SJCRH30 (cell line): ENCODE measurements at regions not wholly inside any gene's neighbourhood (a gene's known extent, or its start where the extent isn't known, plus 50 kb on each side); places are given as distances from the start of the nearest gene placed in this dataset.
A peak's percentile ranks its signal among the peaks of the same experiment; 100 is the strongest.
"Not testable (repeated sequence)": the region's sequence is repeated elsewhere in the genome, so short reads cannot be mapped to it uniquely, and the experiment has no call there.

Experiments
- DNase-seq, 2 experiments: peaks; one replicate each; pipeline ENCODE4 v3.0.0-alpha.2; 2015 to 2020
- H3K27ac ChIP-seq: fragments of 250-450 bp; sonication (Bioruptor Pico); 2 replicates; pipeline ENCODE4 v1.5.1; 2020; ENCODE audit warnings: mild to moderate bottlenecking, moderate library complexity
- H3K27me3 ChIP-seq: fragments of 250-450 bp; sonication (Bioruptor Pico); 2 replicates; pipeline ENCODE4 v1.5.1; 2020; ENCODE audit warnings: mild to moderate bottlenecking, moderate library complexity
- H3K36me3 ChIP-seq: fragments of 250-450 bp; sonication (Bioruptor Pico); 2 replicates; pipeline ENCODE4 v1.5.1; 2020; ENCODE audit warnings: mild to moderate bottlenecking, moderate library complexity
- H3K4me1 ChIP-seq: fragments of 250-450 bp; sonication (Bioruptor Pico); 2 replicates; pipeline ENCODE4 v1.5.1; 2020; ENCODE audit warnings: mild to moderate bottlenecking, moderate library complexity
- H3K4me3 ChIP-seq: fragments of 250-450 bp; sonication (Bioruptor Pico); 2 replicates; pipeline ENCODE4 v1.5.1; 2020; ENCODE audit warnings: mild to moderate bottlenecking, moderate library complexity
- H3K9me3 ChIP-seq: fragments of 250-450 bp; sonication (Bioruptor Pico); replicated peaks from 2 replicates; pipeline ENCODE4 v1.5.1; 2020; ENCODE audit warnings: mild to moderate bottlenecking, moderate library complexity

GRCh38 chr2:17460371-17461086 is 57.7 kb downstream of the RAD51AP2 start:
- H3K4me1 ChIP-seq = no peaks in the 10 kb centered on the region
- H3K36me3 ChIP-seq = no peaks in the 10 kb centered on the region
- DNase-seq = no peak
- no peak overlapping the region for H3K27ac ChIP-seq
- no peak overlapping the region for H3K4me3 ChIP-seq
- H3K27me3 ChIP-seq = no peaks in the 10 kb centered on the region
- no peaks in the 10 kb centered on the region for H3K9me3 ChIP-seq

GRCh38 chr2:17455343-17455742 is 62.9 kb downstream of the RAD51AP2 start:
- Histone ChIP-seq H3K4me1 (no peaks in the 10 kb centered on the region), H3K27me3 (no peaks in the 10 kb centered on the region), H3K4me3 (no peak overlapping the region), H3K27ac (no peak overlapping the region), H3K9me3 (no peaks in the 10 kb centered on the region), H3K36me3 (no peaks in the 10 kb centered on the region)
- DNase-seq = no peak

- DNase-seq = peak; percentile 37 to 55
- not testable (repeated sequence) for H3K27me3 ChIP-seq, H3K27ac ChIP-seq, H3K36me3 ChIP-seq, H3K4me1 ChIP-seq, H3K9me3 ChIP-seq, H3K4me3 ChIP-seq
Measured at GRCh38 chr2:17446191-17446590, 72.0 kb downstream of the RAD51AP2 start.

- Histone ChIP-seq H3K9me3 (no peaks in the 10 kb centered on the region), H3K27ac (no peak overlapping the region), H3K27me3 (no peaks in the 10 kb centered on the region; the same call in 1 of the 2 replicates), H3K36me3 (no peaks in the 10 kb centered on the region), H3K4me3 (no peak overlapping the region), H3K4me1 (peaks cover 5% of the 10 kb centered on the region; the same call in 1 of the 2 replicates)
- peak in 1 of 2 experiments; percentile 15 for DNase-seq
Measured at GRCh38 chr2:17445744-17446143, 72.5 kb downstream of the RAD51AP2 start.

- Histone ChIP-seq H3K36me3 (no peaks in the 10 kb centered on the region), H3K4me1 (peaks cover 5% of the 10 kb centered on the region; the same call in 1 of the 2 replicates), H3K9me3 (no peaks in the 10 kb centered on the region), H3K27me3 (no peaks in the 10 kb centered on the region; the same call in 1 of the 2 replicates), H3K4me3 (no peak overlapping the region), H3K27ac (no peak overlapping the region)
- DNase-seq = peak; percentile 6 to 24
Measured at GRCh38 chr2:17442334-17442733, 75.9 kb downstream of the RAD51AP2 start.

- H3K4me3 ChIP-seq = no peak overlapping the region
- peaks cover 5% of the 10 kb centered on the region; the same call in 1 of the 2 replicates for H3K4me1 ChIP-seq
- no peaks in the 10 kb centered on the region; the same call in 1 of the 2 replicates for H3K27me3 ChIP-seq
- no peak overlapping the region for H3K27ac ChIP-seq
- no peak for DNase-seq
- no peaks in the 10 kb centered on the region for H3K9me3 ChIP-seq
- H3K36me3 ChIP-seq = no peaks in the 10 kb centered on the region
Measured at GRCh38 chr2:17441790-17442189, 76.5 kb downstream of the RAD51AP2 start.

GRCh38 chr2:17441055-17441771 is 77.0 kb downstream of the RAD51AP2 start:
- H3K27ac ChIP-seq = no peak overlapping the region
- H3K9me3 ChIP-seq = no peaks in the 10 kb centered on the region
- no peaks in the 10 kb centered on the region; the same call in 1 of the 2 replicates for H3K27me3 ChIP-seq
- H3K4me3 ChIP-seq = no peak overlapping the region
- H3K36me3 ChIP-seq = no peaks in the 10 kb centered on the region
- peaks cover 3% of the 10 kb centered on the region; the same call in 1 of the 2 replicates for H3K4me1 ChIP-seq
- peak; percentile 2 to 8 for DNase-seq

- H3K4me1 ChIP-seq = no peaks in the 10 kb centered on the region
- H3K4me3 ChIP-seq = no peak overlapping the region
- H3K27ac ChIP-seq = no peak overlapping the region
- no peaks in the 10 kb centered on the region for H3K36me3 ChIP-seq
- H3K9me3 ChIP-seq = no peaks in the 10 kb centered on the region
- no peak for DNase-seq
- H3K27me3 ChIP-seq = no peaks in the 10 kb centered on the region
Measured at GRCh38 chr2:17430326-17430725, 87.9 kb downstream of the RAD51AP2 start.

- DNase-seq = no peak
- no peaks in the 10 kb centered on the region for H3K27me3 ChIP-seq
- H3K9me3 ChIP-seq = no peaks in the 10 kb centered on the region
- H3K36me3 ChIP-seq = no peaks in the 10 kb centered on the region
- H3K27ac ChIP-seq = no peak overlapping the region
- no peaks in the 10 kb centered on the region for H3K4me1 ChIP-seq
- H3K4me3 ChIP-seq = no peak overlapping the region
Measured at GRCh38 chr2:17429130-17429529, 89.1 kb downstream of the RAD51AP2 start.

- H3K9me3 ChIP-seq = no peaks in the 10 kb centered on the region
Measured at GRCh38 chr2:17427401-17427800, 90.8 kb downstream of the RAD51AP2 start.

GRCh38 chr2:17426743-17427142 is 91.5 kb downstream of the RAD51AP2 start:
- no peak for DNase-seq
- H3K27me3 ChIP-seq = no peaks in the 10 kb centered on the region

More at GRCh38 chr2:17427401-17427800, 90.8 kb downstream of the RAD51AP2 start:
- Histone ChIP-seq H3K4me3 (no peak overlapping the region), H3K27me3 (no peaks in the 10 kb centered on the region), H3K27ac (no peak overlapping the region), H3K4me1 (no peaks in the 10 kb centered on the region), H3K36me3 (no peaks in the 10 kb centered on the region)
- DNase-seq = no peak

GRCh38 chr2:17422061-17422460 is 96.2 kb downstream of the RAD51AP2 start:
- H3K36me3 ChIP-seq = no peaks in the 10 kb centered on the region
- H3K4me1 ChIP-seq = no peaks in the 10 kb centered on the region
- no peaks in the 10 kb centered on the region for H3K9me3 ChIP-seq
- H3K27ac ChIP-seq = no peak overlapping the region
- DNase-seq = no peak
- no peaks in the 10 kb centered on the region for H3K27me3 ChIP-seq
- H3K4me3 ChIP-seq = no peak overlapping the region

More at GRCh38 chr2:17426743-17427142, 91.5 kb downstream of the RAD51AP2 start:
- Histone ChIP-seq H3K27ac (no peak overlapping the region), H3K9me3 (no peaks in the 10 kb centered on the region), H3K36me3 (no peaks in the 10 kb centered on the region), H3K4me1 (no peaks in the 10 kb centered on the region), H3K4me3 (no peak overlapping the region)

GRCh38 chr2:17416884-17417391 is 101.3 kb downstream of the RAD51AP2 start:
- peak in 1 of 2 experiments; percentile 14 for DNase-seq
- no peak overlapping the region for H3K4me3 ChIP-seq
- H3K9me3 ChIP-seq = no peaks in the 10 kb centered on the region
- H3K27ac ChIP-seq = no peak overlapping the region
- no peaks in the 10 kb centered on the region for H3K4me1 ChIP-seq
- H3K36me3 ChIP-seq = no peaks in the 10 kb centered on the region
- H3K27me3 ChIP-seq = no peaks in the 10 kb centered on the region

- H3K27ac ChIP-seq = no peak overlapping the region
- no peaks in the 10 kb centered on the region for H3K9me3 ChIP-seq
- DNase-seq = no peak
- no peaks in the 10 kb centered on the region for H3K36me3 ChIP-seq
- H3K4me3 ChIP-seq = no peak overlapping the region
- no peaks in the 10 kb centered on the region for H3K4me1 ChIP-seq
- no peaks in the 10 kb centered on the region for H3K27me3 ChIP-seq
Measured at GRCh38 chr2:17413036-17413435, 105.2 kb downstream of the RAD51AP2 start.

GRCh38 chr2:17401096-17401495 is 117.1 kb downstream of the RAD51AP2 start:
- no peak overlapping the region for H3K4me3 ChIP-seq
- H3K27me3 ChIP-seq = no peaks in the 10 kb centered on the region
- no peak for DNase-seq
- no peak overlapping the region for H3K27ac ChIP-seq
- no peaks in the 10 kb centered on the region for H3K9me3 ChIP-seq
- no peaks in the 10 kb centered on the region for H3K4me1 ChIP-seq
- no peaks in the 10 kb centered on the region for H3K36me3 ChIP-seq
